ENCODE measurements at regions not wholly inside any gene's neighbourhood (a gene's known extent, or its start where the extent isn't known, plus 50 kb on each side); places are given as distances from the start of the nearest gene placed in this dataset.

DNA sequence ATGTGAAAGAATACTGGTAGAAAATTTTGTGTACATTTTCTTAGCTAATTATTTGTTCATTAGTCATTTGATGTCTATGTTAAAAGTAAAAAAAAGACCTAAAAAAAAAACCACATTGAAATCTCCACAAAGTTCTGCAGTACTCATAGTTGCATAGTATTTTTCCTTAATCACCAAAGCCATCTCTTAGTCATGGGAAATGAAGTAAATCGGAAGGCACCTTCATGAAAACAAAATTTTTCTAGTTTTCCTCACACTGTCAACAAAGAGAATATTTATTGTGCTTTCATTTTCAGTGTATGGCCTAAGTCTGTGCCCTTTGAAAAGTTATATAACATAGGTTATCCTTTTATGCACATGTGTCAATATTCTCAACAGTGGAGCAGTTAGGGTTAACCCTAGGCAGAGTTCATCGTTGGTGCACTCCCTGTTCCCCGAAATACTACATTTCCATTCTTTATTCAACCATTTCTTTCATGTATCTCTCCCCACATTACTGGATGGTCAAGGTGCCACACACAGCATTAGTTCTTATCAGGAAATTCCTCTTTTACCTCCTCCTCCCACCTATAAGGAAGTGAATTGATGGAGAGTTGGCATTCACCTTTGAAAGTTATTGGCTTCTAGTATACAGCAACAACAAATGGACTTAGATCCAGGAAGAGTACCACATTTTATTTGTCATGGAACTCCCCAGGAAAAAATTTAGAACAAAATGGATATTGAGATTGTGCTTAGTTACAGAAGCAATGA, 93.1 kb downstream of the NUDT12 start:
- no peak for DNase-seq (ENCODE audit: low read depth)
- no peak overlapping the region for H3K4me3 ChIP-seq (ENCODE audit: low read depth, low read length)
- TF ChIP-seq MYC (IDR thresholded peaks at IDR 0.05; ENCODE audit: low read depth, low read length) (no peak), POLR2A (IDR thresholded peaks at IDR 0.05; ENCODE audit: extremely low read depth, insufficient read length) (no peak)
- TF ChIP-seq, protein P1, sequence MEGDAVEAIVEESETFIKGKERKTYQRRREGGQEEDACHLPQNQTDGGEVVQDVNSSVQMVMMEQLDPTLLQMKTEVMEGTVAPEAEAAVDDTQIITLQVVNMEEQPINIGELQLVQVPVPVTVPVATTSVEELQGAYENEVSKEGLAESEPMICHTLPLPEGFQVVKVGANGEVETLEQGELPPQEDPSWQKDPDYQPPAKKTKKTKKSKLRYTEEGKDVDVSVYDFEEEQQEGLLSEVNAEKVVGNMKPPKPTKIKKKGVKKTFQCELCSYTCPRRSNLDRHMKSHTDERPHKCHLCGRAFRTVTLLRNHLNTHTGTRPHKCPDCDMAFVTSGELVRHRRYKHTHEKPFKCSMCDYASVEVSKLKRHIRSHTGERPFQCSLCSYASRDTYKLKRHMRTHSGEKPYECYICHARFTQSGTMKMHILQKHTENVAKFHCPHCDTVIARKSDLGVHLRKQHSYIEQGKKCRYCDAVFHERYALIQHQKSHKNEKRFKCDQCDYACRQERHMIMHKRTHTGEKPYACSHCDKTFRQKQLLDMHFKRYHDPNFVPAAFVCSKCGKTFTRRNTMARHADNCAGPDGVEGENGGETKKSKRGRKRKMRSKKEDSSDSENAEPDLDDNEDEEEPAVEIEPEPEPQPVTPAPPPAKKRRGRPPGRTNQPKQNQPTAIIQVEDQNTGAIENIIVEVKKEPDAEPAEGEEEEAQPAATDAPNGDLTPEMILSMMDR (IDR thresholded peaks at IDR 0.05; ENCODE audit: low read depth, low read length): no peak
- TF ChIP-seq, protein P2, sequence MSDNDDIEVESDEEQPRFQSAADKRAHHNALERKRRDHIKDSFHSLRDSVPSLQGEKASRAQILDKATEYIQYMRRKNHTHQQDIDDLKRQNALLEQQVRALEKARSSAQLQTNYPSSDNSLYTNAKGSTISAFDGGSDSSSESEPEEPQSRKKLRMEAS (IDR thresholded peaks at IDR 0.05; ENCODE audit: low read depth, low read length): no peak

DNA sequence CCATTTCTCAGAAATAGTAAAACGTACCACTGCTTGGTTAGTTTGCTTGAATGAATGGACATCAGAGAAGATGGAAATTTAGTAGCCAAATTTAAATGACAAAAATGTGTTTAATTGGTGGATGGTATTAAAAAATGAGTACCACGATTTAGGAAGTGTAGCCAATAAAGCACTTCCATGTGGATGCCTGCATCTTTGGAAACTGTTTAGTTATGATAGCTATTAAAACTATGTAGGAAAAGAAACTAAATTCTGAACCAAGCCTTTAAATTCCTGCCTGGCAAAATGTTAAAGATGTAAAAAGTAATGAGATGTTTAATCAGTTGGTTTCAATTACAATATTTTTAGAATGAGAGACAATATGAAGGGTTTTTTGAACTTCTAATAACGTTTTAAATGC, 94.8 kb downstream of the NUDT12 start:
- TF ChIP-seq, protein P2 (IDR thresholded peaks at IDR 0.05; ENCODE audit: low read depth, low read length): no peak
- no peak for TF ChIP-seq POLR2A (IDR thresholded peaks at IDR 0.05; ENCODE audit: extremely low read depth, insufficient read length)
- TF ChIP-seq, protein P1 (IDR thresholded peaks at IDR 0.05; ENCODE audit: low read depth, low read length): no peak
- TF ChIP-seq MYC (IDR thresholded peaks at IDR 0.05; ENCODE audit: low read depth, low read length): no peak

DNA sequence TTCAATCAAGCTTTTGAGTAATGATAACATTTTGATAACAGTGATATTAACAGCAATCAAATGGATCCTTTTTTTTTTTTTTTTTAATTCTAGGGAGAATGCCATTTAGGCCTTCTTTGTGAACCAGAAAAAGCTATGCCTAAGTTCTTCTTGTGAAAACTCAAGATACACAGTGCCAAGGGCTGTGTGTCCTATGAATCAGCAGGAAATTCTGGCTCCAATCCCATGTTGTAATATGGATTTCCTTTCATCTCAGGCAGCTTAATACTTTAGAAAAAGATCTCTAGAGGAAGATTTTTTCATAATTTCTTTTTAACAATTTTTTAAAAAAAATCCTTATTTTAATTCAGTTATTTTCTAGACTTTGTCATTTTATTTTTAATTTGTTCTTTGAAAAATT, 96.1 kb downstream of the NUDT12 start:
- TF ChIP-seq, protein P1 (IDR thresholded peaks at IDR 0.05; ENCODE audit: low read depth, low read length): no peak
- TF ChIP-seq, protein P2 (IDR thresholded peaks at IDR 0.05; ENCODE audit: low read depth, low read length): no peak
- TF ChIP-seq MYC (IDR thresholded peaks at IDR 0.05; ENCODE audit: low read depth, low read length) (no peak), POLR2A (IDR thresholded peaks at IDR 0.05; ENCODE audit: extremely low read depth, insufficient read length) (no peak)
- no peak for DNase-seq (ENCODE audit: low read depth)
- no peak overlapping the region for H3K4me3 ChIP-seq (ENCODE audit: low read depth, low read length)

More for the DNA sequence above, 94.8 kb downstream of the NUDT12 start:
- no peak for DNase-seq (ENCODE audit: low read depth)
- H3K4me3 ChIP-seq (ENCODE audit: low read depth, low read length): no peak overlapping the region

DNA sequence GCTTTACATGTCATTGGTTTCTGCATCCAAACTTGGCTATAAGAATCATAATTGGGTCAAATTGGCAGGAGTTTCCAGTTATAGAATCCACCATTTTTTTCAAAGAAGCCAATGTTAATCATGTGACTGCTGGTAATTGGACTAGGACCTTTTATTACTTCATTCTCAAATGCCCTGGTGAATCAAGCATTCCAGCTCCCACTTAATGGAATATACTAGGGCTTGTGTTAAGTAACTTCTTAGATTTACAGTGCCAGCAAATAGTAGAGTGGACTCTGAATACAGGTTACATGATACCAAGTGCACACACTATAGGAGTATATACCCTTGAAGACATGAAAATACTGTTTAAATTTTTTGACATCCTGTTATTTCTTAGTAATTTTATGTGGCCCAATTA, 96.7 kb downstream of the NUDT12 start:
- no peak for TF ChIP-seq MYC (IDR thresholded peaks at IDR 0.05; ENCODE audit: low read depth, low read length)
- TF ChIP-seq, protein P1 (IDR thresholded peaks at IDR 0.05; ENCODE audit: low read depth, low read length): no peak
- TF ChIP-seq, protein P2 (IDR thresholded peaks at IDR 0.05; ENCODE audit: low read depth, low read length): no peak
- no peak for TF ChIP-seq POLR2A (IDR thresholded peaks at IDR 0.05; ENCODE audit: extremely low read depth, insufficient read length)
- no peak overlapping the region for H3K4me3 ChIP-seq (ENCODE audit: low read depth, low read length)
- no peak for DNase-seq (ENCODE audit: low read depth)

DNA sequence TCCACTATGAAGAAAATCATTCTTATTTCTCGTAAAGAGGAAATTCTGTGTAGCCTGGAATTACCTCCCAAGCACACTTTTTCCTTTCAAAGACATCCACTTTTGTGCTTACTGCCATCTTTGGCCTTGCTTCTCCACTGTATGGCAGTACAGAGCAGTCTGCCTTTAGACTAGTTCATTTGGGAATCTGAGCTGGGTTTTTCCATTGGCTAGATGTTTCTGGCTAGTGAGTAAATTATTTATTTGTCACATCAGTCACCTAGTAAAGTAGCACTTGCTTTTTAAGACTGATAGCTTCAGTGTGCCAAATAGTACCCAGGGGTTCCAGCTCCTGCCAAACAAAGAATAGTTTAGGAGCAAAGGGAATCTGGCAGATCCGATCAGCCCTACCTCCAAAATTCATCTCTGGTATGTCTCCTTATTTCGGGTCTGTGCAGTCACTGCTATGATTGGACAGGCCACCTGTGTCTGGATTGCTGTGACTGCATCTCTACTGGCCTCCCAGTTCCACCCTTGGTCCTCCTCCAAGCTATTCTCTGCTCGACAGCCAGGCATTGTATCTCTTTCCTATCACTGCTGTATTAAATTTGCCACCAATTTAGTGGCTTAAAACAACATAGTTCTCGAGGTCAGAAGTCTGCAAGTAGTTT, 97.6 kb downstream of the NUDT12 start:
- H3K4me3 ChIP-seq (ENCODE audit: low read depth, low read length): no peak overlapping the region
- DNase-seq (ENCODE audit: low read depth): no peak
- TF ChIP-seq POLR2A (IDR thresholded peaks at IDR 0.05; ENCODE audit: extremely low read depth, insufficient read length) (no peak), MYC (IDR thresholded peaks at IDR 0.05; ENCODE audit: low read depth, low read length) (no peak)
- TF ChIP-seq, protein P2 (IDR thresholded peaks at IDR 0.05; ENCODE audit: low read depth, low read length): no peak
- TF ChIP-seq, protein P1 (IDR thresholded peaks at IDR 0.05; ENCODE audit: low read depth, low read length): no peak

All from NB4 (cell line).